ENCODE measurements at regions not wholly inside any gene's neighbourhood (a gene's known extent, or its start where the extent isn't known, plus 50 kb on each side); places are given as distances from the start of the nearest gene placed in this dataset.

DNA sequence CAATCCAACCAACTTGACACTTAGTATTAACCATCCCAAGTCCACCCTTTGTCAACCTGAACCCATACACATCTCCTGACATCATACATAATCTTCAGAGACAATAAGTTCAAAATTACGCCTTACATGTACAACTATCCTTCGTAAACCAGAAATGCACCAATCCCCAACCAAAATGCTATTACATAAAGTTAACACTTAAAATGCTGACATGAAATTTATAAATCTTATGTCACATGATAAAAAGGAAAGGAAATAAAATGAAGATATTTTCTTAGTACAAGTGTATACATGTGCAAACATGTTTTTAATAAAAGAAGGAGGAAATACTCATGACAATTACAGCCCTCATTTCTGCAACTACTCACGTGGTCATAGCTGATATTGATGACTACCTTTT is 95.0 kb downstream of the FCRL5 start (continued):
- TF ChIP-seq RXRA (IDR thresholded peaks at IDR 0.05; ENCODE audit: borderline replicate concordance, low read depth) (no peak), TAF1 (IDR thresholded peaks at IDR 0.05; ENCODE audit: borderline replicate concordance, low read depth, low read length) (no peak)
- TF ChIP-seq, protein P1, sequence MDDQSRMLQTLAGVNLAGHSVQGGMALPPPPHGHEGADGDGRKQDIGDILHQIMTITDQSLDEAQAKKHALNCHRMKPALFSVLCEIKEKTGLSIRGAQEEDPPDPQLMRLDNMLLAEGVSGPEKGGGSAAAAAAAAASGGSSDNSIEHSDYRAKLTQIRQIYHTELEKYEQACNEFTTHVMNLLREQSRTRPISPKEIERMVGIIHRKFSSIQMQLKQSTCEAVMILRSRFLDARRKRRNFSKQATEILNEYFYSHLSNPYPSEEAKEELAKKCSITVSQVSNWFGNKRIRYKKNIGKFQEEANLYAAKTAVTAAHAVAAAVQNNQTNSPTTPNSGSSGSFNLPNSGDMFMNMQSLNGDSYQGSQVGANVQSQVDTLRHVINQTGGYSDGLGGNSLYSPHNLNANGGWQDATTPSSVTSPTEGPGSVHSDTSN (IDR thresholded peaks at IDR 0.05) = no peak
- TF ChIP-seq, protein P2, sequence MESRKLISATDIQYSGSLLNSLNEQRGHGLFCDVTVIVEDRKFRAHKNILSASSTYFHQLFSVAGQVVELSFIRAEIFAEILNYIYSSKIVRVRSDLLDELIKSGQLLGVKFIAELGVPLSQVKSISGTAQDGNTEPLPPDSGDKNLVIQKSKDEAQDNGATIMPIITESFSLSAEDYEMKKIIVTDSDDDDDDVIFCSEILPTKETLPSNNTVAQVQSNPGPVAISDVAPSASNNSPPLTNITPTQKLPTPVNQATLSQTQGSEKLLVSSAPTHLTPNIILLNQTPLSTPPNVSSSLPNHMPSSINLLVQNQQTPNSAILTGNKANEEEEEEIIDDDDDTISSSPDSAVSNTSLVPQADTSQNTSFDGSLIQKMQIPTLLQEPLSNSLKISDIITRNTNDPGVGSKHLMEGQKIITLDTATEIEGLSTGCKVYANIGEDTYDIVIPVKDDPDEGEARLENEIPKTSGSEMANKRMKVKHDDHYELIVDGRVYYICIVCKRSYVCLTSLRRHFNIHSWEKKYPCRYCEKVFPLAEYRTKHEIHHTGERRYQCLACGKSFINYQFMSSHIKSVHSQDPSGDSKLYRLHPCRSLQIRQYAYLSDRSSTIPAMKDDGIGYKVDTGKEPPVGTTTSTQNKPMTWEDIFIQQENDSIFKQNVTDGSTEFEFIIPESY (IDR thresholded peaks at IDR 0.05; ENCODE audit: borderline replicate concordance, low read depth) = no peak

DNA sequence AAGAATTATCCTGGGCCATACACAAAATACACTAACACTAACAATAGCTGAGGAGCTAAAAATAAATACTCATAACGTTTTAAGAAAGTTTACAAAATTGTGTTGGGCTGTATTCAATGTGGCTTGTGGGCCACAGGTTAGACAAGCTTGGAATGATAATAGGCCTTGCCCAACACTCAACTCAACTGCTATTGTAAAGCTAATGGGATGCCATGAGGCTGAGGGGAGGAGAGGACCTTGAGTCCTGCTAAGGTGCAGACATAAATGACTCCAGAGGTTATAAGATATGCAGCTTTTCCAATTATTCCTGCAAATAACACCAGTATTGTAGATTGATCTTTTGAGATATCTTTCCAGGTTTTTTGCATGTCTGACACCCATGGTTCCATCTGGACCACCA is 97.0 kb downstream of the FCRL5 start:
- no peak overlapping the region for H3K9ac ChIP-seq
- no peak overlapping the region for H3K4me2 ChIP-seq
- H3K9me2 ChIP-seq = no peaks in the 10 kb centered on the region
- POLR2A ChIA-PET = no interaction called here
- CTCF ChIA-PET = interaction anchor here (1.1 kb wide), 1 partner anchor 87 kb away, joined by 3 read pairs; no protein-coding TSS in a partner anchor
- H3F3A ChIP-seq (replicated peaks; ENCODE audit: insufficient read depth) = no peaks in the 10 kb centered on the region
- no peak overlapping the region for H3K27ac ChIP-seq (ENCODE audit: low read depth in 2 of 2, low read length in 1 of 2)
- no peaks in the 10 kb centered on the region for H4K20me1 ChIP-seq (ENCODE audit: insufficient read depth)
- H3K27me3 ChIP-seq (ENCODE audit: insufficient read depth) = no peaks in the 10 kb centered on the region; the same call in 1 of the 2 replicates
- DNase-seq = no peak
- H3K4me3 ChIP-seq (ENCODE audit: low read depth in 2 of 2, low read length in 1 of 2) = no peak overlapping the region
- no peaks in the 10 kb centered on the region for H3K79me2 ChIP-seq (ENCODE audit: insufficient read depth)
- WGBS (ENCODE audit: low lambda C conversion rate) = 0% methylated on average over 1 of the region's 1 CpG
- no peak overlapping the region for H2AFZ ChIP-seq (ENCODE audit: low read depth)
- no peaks in the 10 kb centered on the region for H3K4me1 ChIP-seq (ENCODE audit: control insufficient read depth in 1 of 2, insufficient read depth in 2 of 2, low read depth in 1 of 2, low read length in 1 of 2)
- no peaks in the 10 kb centered on the region for H3K9me3 ChIP-seq
- TF ChIP-seq JUND (IDR thresholded peaks at IDR 0.05) = no peak
- TF ChIP-seq, protein P3, sequence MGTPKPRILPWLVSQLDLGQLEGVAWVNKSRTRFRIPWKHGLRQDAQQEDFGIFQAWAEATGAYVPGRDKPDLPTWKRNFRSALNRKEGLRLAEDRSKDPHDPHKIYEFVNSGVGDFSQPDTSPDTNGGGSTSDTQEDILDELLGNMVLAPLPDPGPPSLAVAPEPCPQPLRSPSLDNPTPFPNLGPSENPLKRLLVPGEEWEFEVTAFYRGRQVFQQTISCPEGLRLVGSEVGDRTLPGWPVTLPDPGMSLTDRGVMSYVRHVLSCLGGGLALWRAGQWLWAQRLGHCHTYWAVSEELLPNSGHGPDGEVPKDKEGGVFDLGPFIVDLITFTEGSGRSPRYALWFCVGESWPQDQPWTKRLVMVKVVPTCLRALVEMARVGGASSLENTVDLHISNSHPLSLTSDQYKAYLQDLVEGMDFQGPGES (IDR thresholded peaks at IDR 0.05; ENCODE audit: low read depth, low read length) = no peak
- H3K36me3 ChIP-seq (replicated peaks in 1 of 2; ENCODE audit: control insufficient read depth in 1 of 2, insufficient read depth in 2 of 2, low read length in 1 of 2) = no peaks in the 10 kb centered on the region

DNA sequence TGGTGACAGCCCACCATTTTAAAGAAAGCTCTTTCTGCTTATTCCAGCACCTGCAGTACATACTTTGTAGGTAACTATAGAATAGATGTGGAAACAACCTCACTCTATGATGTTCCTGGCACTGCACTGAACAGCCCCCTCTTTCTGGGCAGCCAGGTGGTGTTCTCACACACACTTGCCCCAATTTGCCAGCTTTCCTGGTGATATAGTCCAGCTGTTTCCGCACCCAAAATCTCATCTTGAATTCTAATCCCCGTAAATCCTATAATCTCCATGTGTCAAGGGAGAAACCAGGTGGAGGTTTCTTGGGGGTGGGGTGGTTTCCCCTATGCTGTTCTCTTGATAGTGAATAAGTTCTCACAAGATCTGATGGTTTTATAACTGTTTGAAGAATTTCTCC is 102.2 kb downstream of the FCRL5 start:
- Histone ChIP-seq H3K9me3 (no peaks in the 10 kb centered on the region), H3K36me3 (replicated peaks in 1 of 2; ENCODE audit: control insufficient read depth in 1 of 2, insufficient read depth in 2 of 2, low read length in 1 of 2) (no peaks in the 10 kb centered on the region), H3K79me2 (ENCODE audit: insufficient read depth) (no peaks in the 10 kb centered on the region), H2AFZ (ENCODE audit: low read depth) (no peak overlapping the region), H3K4me2 (no peak overlapping the region), H3F3A (replicated peaks; ENCODE audit: insufficient read depth) (no peaks in the 10 kb centered on the region), H3K27ac (ENCODE audit: low read depth in 2 of 2, low read length in 1 of 2) (no peak overlapping the region), H3K4me1 (ENCODE audit: control insufficient read depth in 1 of 2, insufficient read depth in 2 of 2, low read depth in 1 of 2, low read length in 1 of 2) (no peaks in the 10 kb centered on the region), H3K4me3 (ENCODE audit: low read depth in 2 of 2, low read length in 1 of 2) (no peak overlapping the region), H3K9ac (no peak overlapping the region), H3K27me3 (ENCODE audit: insufficient read depth) (peaks cover 8% of the 10 kb centered on the region; the same call in 1 of the 2 replicates), H3K9me2 (no peaks in the 10 kb centered on the region), H4K20me1 (ENCODE audit: insufficient read depth) (no peaks in the 10 kb centered on the region)
- ChIA-PET POLR2A (no interaction called here), CTCF (no interaction called here)
- no peak for DNase-seq
- TF ChIP-seq, protein P4, sequence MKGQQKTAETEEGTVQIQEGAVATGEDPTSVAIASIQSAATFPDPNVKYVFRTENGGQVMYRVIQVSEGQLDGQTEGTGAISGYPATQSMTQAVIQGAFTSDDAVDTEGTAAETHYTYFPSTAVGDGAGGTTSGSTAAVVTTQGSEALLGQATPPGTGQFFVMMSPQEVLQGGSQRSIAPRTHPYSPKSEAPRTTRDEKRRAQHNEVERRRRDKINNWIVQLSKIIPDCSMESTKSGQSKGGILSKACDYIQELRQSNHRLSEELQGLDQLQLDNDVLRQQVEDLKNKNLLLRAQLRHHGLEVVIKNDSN (IDR thresholded peaks at IDR 0.05; ENCODE audit: borderline replicate concordance, low read depth) = no peak
- TF ChIP-seq FOXM1 (IDR thresholded peaks at IDR 0.05; ENCODE audit: low read depth) = no peak
- 5% methylated on average over 2 of the region's 2 CpGs for WGBS (ENCODE audit: low lambda C conversion rate)

Data from SK-N-SH (cell line).